LNCAP (cell line): ENCODE measurements at regions not wholly inside any gene's neighbourhood (a gene's known extent, or its start where the extent isn't known, plus 50 kb on each side); places are given as distances from the start of the nearest gene placed in this dataset.

Experiments
- TF ChIP-seq, protein P1 (sequence below): fragments of 450-650 bp; IDR thresholded peaks from 2 replicates; pipeline ENCODE4 v1.5.1; 2017; ENCODE audit warnings: mild to moderate bottlenecking

DNA sequence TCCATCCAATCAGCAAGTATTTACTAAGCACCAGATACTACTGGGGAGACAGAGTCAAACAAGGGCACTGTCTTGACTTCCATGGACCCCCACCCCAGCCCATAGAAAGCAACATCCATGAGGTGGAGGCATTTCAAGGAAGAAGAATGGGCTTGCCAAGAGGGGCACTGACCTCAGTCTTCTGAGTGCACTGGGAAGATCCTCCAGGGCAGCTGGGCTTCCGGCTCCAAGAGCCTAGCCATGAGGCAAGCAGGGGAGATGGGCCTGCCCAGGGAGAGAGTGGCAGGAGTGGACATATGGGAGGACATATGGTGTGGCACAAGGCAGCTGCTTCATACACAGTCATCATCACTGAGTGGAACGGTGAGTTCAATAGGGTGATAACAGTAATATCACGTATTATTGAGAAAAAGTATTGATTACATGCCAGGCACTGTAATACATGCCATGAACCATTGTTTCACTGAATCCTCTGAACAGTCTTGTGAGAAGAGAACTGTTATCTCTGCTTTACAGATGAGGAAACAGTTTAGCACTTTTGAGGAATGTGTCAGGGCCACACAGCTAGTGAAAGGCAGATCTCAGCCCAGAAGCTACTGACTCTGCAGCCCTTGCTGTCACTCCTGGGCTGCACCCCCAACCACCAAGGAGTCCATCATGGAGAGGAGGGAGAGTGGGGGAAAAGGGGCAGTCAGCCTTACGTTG, 331.7 kb upstream of the ZMIZ1 start:
- TF ChIP-seq, protein P1, sequence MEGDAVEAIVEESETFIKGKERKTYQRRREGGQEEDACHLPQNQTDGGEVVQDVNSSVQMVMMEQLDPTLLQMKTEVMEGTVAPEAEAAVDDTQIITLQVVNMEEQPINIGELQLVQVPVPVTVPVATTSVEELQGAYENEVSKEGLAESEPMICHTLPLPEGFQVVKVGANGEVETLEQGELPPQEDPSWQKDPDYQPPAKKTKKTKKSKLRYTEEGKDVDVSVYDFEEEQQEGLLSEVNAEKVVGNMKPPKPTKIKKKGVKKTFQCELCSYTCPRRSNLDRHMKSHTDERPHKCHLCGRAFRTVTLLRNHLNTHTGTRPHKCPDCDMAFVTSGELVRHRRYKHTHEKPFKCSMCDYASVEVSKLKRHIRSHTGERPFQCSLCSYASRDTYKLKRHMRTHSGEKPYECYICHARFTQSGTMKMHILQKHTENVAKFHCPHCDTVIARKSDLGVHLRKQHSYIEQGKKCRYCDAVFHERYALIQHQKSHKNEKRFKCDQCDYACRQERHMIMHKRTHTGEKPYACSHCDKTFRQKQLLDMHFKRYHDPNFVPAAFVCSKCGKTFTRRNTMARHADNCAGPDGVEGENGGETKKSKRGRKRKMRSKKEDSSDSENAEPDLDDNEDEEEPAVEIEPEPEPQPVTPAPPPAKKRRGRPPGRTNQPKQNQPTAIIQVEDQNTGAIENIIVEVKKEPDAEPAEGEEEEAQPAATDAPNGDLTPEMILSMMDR = no peak

DNA sequence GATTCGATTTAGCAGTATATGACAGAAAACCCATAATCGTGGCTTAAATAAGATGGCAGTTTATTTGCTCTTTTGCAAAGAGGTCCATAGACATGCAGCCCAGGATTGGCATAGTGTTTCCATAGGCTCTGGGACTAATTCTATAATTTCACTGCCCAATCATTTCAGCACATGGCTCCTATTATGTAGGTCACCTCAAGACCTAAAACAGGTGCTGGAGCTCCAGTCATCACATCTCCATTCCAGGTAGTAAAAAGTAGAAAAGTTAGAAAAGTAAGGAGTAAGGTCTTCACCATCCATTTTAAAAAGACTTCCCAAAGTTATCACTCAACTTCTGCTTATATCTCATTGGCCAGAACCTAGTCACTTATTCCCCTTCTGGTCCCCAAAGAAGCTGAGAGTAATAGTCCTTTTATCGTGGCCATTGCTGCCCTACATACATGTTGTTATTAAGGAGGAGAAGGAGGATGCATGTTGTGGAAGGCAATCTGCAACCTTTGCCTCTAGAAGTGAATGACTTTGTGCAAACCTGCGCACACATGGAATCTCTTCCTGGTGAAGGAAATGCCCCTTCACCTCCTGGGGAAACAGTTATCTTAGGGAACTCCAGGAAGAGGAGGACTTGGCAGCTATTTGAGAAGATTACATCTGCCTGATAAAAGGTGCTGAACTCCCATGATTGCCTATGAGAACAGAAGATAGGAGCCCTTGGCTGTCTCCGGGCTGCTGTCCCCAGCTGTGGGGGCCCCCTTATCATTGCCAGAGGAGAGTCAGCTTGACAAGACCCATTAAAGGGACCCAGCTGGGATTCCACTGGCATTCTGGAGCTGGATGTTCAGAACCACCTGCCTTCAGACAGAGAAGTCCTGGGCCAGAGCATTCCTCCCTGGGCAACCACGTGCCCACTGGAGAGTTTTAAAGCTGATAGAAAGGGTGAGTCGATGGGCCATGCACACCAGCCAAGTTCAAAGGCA, 330.6 kb upstream of the ZMIZ1 start:
- TF ChIP-seq, protein P1 = no peak

DNA sequence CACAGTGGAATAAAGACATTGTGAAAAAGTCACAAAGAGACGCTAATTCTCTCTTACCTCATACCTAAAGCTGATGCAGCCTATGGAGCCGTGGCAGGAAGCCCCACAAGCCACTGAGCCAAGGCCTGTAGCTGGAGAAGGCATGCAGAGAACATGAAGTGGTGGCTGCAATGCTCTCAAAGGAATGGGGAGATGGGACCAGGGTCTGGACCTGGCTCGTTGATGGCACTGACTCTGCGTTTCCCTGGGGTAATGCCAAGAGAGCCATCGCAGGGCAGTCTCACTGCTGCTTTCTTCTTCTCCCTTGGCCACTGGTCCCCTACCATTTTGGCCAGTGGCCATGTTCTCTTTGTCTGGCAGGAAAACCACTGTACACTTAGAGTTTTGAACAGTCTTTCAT, 329.9 kb upstream of the ZMIZ1 start:
- TF ChIP-seq, protein P1 = no peak

- TF ChIP-seq, protein P1 = no peak
These were observed 329.2 kb upstream of the ZMIZ1 start for GRCh38 chr10:78739444-78740053.

GRCh38 chr10:78740976-78741915, 327.5 kb upstream of the ZMIZ1 start:
- TF ChIP-seq, protein P1 = no peak

DNA sequence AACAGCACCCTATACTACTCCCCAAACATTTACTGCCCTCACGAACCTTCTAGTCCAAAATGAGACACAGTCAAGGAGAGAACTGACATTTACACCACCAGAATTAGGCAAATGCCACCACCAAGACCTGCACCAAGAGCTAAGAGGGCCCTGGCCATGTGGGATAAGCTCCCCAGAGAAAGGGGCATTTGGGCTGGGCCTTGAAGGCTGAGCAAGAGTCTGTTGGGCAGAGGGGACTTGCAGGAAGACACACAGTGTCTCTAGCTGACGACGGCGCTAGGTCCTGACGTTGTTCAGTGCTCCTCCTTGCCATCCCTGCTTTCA, 326.4 kb upstream of the ZMIZ1 start:
- TF ChIP-seq, protein P1 = no peak
